Lung (tissue), 11 donors: ENCODE measurements at regions not wholly inside any gene's neighbourhood (a gene's known extent, or its start where the extent isn't known, plus 50 kb on each side); places are given as distances from the start of the nearest gene placed in this dataset.
A peak's percentile ranks its signal among the peaks of the same experiment; 100 is the strongest.

Experiments
- ATAC-seq: fragments of 200-7000 bp; cut with Tn5 transposase; one replicate; pipeline ENCODE4 v1.9.1; 2020; ENCODE audit warnings: moderate number of reproducible peaks; ENCODE audit not compliant: insufficient read depth, low FRiP score
- DNase-seq, 3 donors: peaks; one replicate each; pipeline ENCODE4 v3.0.0-alpha.2; 2013 to 2017
- H3K27ac ChIP-seq, 2 donors: one replicate each; pipeline ENCODE4 v1.5.1; 2013; ENCODE audit warnings: mild to moderate bottlenecking in 2 of 2, moderate library complexity in 2 of 2, control low read depth in 1 of 2, inconsistent platforms in 1 of 2, low read depth in 1 of 2, low read length in 1 of 2
- H3K27me3 ChIP-seq, 3 donors: one replicate each; pipeline ENCODE4 v1.5.1; 2013; ENCODE audit warnings: low read length in 2 of 3; ENCODE audit not compliant: control insufficient read depth in 3 of 3, insufficient read depth in 3 of 3
- H3K36me3 ChIP-seq, 4 donors: one replicate each; pipeline ENCODE4 v1.5.1; 2013; ENCODE audit warnings: low read length in 4 of 4, mild to moderate bottlenecking in 1 of 4, moderate library complexity in 1 of 4; ENCODE audit not compliant: control insufficient read depth in 4 of 4, insufficient read depth in 4 of 4
- H3K4me1 ChIP-seq, 5 donors: one replicate each; pipeline ENCODE4 v1.5.1; 2013; ENCODE audit warnings: low read length in 5 of 5, mild to moderate bottlenecking in 2 of 5, moderate library complexity in 1 of 5; ENCODE audit not compliant: control insufficient read depth in 5 of 5, insufficient read depth in 5 of 5
- H3K4me3 ChIP-seq: one replicate; pipeline ENCODE4 v1.5.1; 2013; ENCODE audit warnings: mild to moderate bottlenecking, control low read depth, moderate library complexity
- H3K9ac ChIP-seq, 2 donors: one replicate each; pipeline ENCODE4 v1.5.1; 2013; ENCODE audit warnings: low read length in 2 of 2, control low read depth in 1 of 2; ENCODE audit not compliant: insufficient read depth in 1 of 2
- H3K9me3 ChIP-seq, 4 donors: one replicate each; pipeline ENCODE4 v1.5.1; 2013; ENCODE audit warnings: low read length in 3 of 4, mild to moderate bottlenecking in 1 of 4, moderate library complexity in 1 of 4; ENCODE audit not compliant: control insufficient read depth in 4 of 4, insufficient read depth in 3 of 4
- WGBS, 2 donors: extraction: QIAGEN DNeasy Blood & Tissue Kit; methylation state at CpG; one replicate each; pipeline ENCODE4 v1.1.7; 2013; 5-methylcytosine and 5-hydroxymethylcytosine counted together
- TF ChIP-seq, protein P1 (sequence below): IDR thresholded peaks from 2 replicates; pipeline ENCODE4 v1.5.1; 2012; ENCODE audit warnings: mild to moderate bottlenecking; ENCODE audit errors: control extremely low read depth, extremely low read depth
- donor health status: control.
- donor health status: control.
- donor health status: Bipolar disorder and iron deficiency.
- donor health status: healthy.
- donor health status: DM: yes; HTN: yes; CAD: no.

DNA sequence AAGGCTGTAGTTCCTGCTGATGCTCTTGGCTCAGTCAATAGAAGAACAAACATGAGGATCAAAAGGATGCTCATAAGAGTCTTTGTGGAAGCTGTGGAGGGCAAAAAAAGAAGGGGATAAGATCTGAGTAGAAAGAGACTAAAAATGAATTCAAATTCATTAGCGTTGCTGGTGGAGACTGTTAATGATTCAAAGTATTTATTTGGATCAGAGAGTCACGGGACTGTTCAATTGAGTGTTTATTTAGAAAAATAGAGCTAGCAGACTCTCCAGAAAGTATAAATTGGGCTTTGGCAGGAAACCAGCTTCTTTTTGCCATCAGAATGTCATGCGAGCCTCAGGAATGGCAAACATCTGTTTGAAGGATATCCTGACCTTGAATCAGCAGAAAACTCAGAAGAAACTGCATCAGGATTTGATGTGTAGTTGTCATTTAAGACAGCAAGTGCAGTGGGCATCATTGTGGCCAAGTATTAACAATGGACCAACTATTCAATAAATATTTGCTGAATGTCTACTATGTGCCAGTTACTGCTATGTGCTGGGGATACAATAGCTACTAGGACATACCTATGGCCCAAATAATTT lies 126.4 kb downstream of the TBC1D30 start:
- no peak overlapping the region for H3K9ac ChIP-seq
- H3K9me3 ChIP-seq, result no peaks in the 10 kb centered on the region
- TF ChIP-seq, protein P1, sequence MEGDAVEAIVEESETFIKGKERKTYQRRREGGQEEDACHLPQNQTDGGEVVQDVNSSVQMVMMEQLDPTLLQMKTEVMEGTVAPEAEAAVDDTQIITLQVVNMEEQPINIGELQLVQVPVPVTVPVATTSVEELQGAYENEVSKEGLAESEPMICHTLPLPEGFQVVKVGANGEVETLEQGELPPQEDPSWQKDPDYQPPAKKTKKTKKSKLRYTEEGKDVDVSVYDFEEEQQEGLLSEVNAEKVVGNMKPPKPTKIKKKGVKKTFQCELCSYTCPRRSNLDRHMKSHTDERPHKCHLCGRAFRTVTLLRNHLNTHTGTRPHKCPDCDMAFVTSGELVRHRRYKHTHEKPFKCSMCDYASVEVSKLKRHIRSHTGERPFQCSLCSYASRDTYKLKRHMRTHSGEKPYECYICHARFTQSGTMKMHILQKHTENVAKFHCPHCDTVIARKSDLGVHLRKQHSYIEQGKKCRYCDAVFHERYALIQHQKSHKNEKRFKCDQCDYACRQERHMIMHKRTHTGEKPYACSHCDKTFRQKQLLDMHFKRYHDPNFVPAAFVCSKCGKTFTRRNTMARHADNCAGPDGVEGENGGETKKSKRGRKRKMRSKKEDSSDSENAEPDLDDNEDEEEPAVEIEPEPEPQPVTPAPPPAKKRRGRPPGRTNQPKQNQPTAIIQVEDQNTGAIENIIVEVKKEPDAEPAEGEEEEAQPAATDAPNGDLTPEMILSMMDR, result no peak
- H3K36me3 ChIP-seq, result no peaks in the 10 kb centered on the region
- no peak overlapping the region for H3K27ac ChIP-seq
- WGBS, 2 donors, result 12 to 37% methylated on average over 3 of the region's 3 CpGs
- ATAC-seq, result no peak
- no peak overlapping the region for H3K4me3 ChIP-seq
- DNase-seq, result peak; percentile 39 to 89 (median 82)
- H3K27me3 ChIP-seq, result no peaks in the 10 kb centered on the region
- H3K4me1 ChIP-seq, result peaks cover 0 to 69% (median 12%) of the 10 kb centered on the region in 5 donors

DNA sequence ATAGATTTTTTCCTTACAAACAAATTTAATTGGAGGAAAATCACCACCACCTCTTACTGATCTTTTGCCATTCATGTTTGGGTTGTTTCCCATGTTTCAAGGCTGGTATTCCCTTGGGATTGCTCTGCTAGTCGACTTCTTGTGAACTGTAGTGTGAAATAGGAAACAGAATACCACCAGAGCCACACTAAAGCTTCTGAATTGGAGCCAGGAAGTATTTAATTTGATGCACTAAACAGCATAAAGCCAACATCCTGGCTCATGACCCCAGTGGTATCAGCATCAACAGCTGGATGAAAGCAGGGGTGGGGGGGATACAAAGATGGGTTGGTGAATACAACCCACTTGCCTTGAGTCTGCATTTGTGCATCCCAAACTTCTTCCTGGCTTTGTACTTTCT lies 127.5 kb downstream of the TBC1D30 start:
- Histone ChIP-seq H3K27me3 (no peaks in the 10 kb centered on the region), H3K4me3 (no peak overlapping the region), H3K36me3 (no peaks in the 10 kb centered on the region), H3K9ac (no peak overlapping the region), H3K9me3 (no peaks in the 10 kb centered on the region), H3K27ac (no peak overlapping the region), H3K4me1 (peaks cover 0 to 68% (median 14%) of the 10 kb centered on the region in 5 donors)
- TF ChIP-seq, protein P1, result no peak
- WGBS, 2 donors, result 6 to 27% methylated on average over 1 of the region's 1 CpG
- DNase-seq (no peak), ATAC-seq (no peak)

DNA sequence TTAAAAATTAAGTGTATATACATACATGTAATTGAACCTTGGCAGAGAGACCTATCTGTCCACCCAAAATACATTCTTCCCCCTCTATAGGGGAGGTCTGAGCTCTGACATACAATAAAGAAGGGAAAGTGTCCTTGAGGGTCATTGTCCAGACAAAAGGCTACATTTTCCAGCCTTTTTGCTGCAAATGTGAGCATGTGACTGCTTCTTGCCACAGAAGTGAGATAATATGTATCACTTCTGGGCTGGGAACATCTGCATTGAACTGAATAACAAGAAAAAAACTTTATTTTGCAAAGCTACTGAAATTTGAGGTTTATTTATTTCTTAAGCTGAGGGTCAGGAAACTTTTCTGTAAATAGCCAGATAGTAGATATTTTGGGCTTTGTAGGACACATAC lies 131.3 kb downstream of the TBC1D30 start:
- DNase-seq (peak in 2 of 3 donors; percentile 69 to 84), ATAC-seq (no peak)
- Histone ChIP-seq H3K4me1 (peaks cover 0 to 37% (median 10%) of the 10 kb centered on the region in 5 donors), H3K27me3 (no peaks in the 10 kb centered on the region), H3K36me3 (no peaks in the 10 kb centered on the region), H3K9me3 (no peaks in the 10 kb centered on the region), H3K9ac (no peak overlapping the region), H3K4me3 (no peak overlapping the region), H3K27ac (no peak overlapping the region)
- TF ChIP-seq, protein P1, result no peak

DNA sequence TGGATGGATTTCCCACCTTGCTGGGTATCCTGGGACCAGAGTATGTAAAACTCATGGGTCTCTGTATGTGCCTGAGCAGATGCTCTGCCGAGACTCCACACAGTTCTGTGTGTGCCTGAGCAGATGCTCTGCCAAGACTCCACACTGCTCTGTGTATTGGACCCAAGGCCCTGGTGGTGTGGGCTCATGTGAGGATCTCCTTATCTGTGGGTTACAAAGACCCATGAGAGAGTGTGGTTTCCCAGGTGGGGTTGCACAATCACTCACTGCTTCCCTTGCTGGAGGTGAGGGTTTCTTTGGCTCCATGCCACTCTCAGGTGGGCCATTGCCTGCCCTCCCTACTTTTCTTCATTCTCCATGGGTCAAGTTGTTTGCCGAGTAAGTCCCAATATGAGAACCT lies 141.5 kb downstream of the TBC1D30 start:
- Histone ChIP-seq H3K9me3 (peaks cover 0 to 8% (median 2%) of the 10 kb centered on the region in 4 donors), H3K4me3 (no peak overlapping the region), H3K27me3 (no peaks in the 10 kb centered on the region), H3K4me1 (no peaks in the 10 kb centered on the region), H3K27ac (no peak overlapping the region), H3K9ac (no peak overlapping the region), H3K36me3 (no peaks in the 10 kb centered on the region)
- TF ChIP-seq, protein P1, result no peak
- DNase-seq (no peak), ATAC-seq (no peak)
- 71 to 72% methylated on average over 2 of the region's 2 CpGs for WGBS, 2 donors
